ENCODE measurements at regions not wholly inside any gene's neighbourhood (a gene's known extent, or its start where the extent isn't known, plus 50 kb on each side); places are given as distances from the start of the nearest gene placed in this dataset.

DNA sequence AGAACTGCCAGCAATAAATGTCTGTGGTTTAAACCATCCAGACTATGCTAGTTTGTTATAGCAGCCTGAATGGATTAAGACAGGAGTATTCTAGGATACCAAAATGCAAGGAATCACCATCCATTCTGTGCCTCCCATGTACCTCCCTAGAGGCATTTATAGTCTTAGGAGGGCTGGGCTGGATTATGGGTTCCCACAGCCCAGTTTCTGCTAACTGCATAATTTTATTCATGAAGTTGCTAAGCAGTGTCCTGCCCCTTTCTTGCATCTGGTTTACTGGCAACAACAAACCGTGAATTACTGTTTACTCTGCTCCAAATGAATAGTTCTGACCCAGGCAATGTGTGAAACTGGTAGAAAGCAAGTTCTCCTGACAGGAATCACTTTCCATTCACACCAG, 67.1 kb upstream of the PRKX start:
- Mint-ChIP-seq H3K4me1 (no peaks in the 10 kb centered on the region), H3K27me3 (no peaks in the 10 kb centered on the region), H3K9me3 (peaks cover 0 to 12% (median 0%) of the 10 kb centered on the region in 7 donors), H3K4me3 (no peak overlapping the region), H3K27ac (no peak overlapping the region), H3K36me3 (no peaks in the 10 kb centered on the region)
- ATAC-seq (ENCODE audit: low read depth in 2 of 2) = no peak
- Histone ChIP-seq H3K27me3 (ENCODE audit: control insufficient read depth, insufficient read depth, low read length) (no peaks in the 10 kb centered on the region), H3K9me3 (ENCODE audit: control insufficient read depth in 2 of 2, low read length in 2 of 2) (no peaks in the 10 kb centered on the region), H3K4me3 (ENCODE audit: low read depth, low read length) (no peak overlapping the region), H3K4me1 (ENCODE audit: control insufficient read depth, insufficient read depth, low read length, poor library complexity, severe bottlenecking) (no peaks in the 10 kb centered on the region), H3K36me3 (ENCODE audit: control insufficient read depth, insufficient read depth, low read length) (no peaks in the 10 kb centered on the region), H3K27ac (ENCODE audit: insufficient read depth, low read length, poor library complexity, severe bottlenecking) (no peak overlapping the region)
- no peak for DNase-seq

DNA sequence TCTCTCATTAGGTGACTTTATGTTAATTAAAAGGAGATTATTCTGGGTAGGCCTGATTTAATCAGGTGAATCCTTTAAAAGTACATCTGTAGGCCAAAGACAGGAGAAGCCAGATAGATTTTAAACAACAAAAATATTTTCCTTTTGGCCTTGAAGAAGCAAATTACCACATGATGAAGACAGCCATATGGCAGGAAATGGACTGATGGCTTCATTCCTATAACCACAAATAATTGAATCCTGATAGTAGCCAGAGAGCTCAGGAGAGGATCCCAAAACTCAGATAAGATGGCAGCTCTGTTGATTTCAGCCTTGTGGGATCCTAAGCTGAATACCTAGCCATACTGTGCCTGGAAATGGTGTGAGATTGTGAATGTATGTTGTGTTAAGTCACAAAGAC, 66.1 kb upstream of the PRKX start:
- ATAC-seq (ENCODE audit: low read depth in 2 of 2) (no peak), DNase-seq (no peak)
- no peaks in the 10 kb centered on the region for H3K4me1 Mint-ChIP-seq
- H3K36me3 Mint-ChIP-seq = no peaks in the 10 kb centered on the region
- no peak overlapping the region for H3K27ac ChIP-seq (ENCODE audit: insufficient read depth, low read length, poor library complexity, severe bottlenecking)
- no peaks in the 10 kb centered on the region for H3K27me3 Mint-ChIP-seq
- no peak overlapping the region for H3K27ac Mint-ChIP-seq
- no peak overlapping the region for H3K4me3 ChIP-seq (ENCODE audit: low read depth, low read length)
- H3K4me3 Mint-ChIP-seq = no peak overlapping the region
- no peaks in the 10 kb centered on the region for H3K36me3 ChIP-seq (ENCODE audit: control insufficient read depth, insufficient read depth, low read length)
- no peaks in the 10 kb centered on the region for H3K27me3 ChIP-seq (ENCODE audit: control insufficient read depth, insufficient read depth, low read length)
- no peaks in the 10 kb centered on the region for H3K4me1 ChIP-seq (ENCODE audit: control insufficient read depth, insufficient read depth, low read length, poor library complexity, severe bottlenecking)
- H3K9me3 ChIP-seq (ENCODE audit: control insufficient read depth in 2 of 2, low read length in 2 of 2) = no peaks in the 10 kb centered on the region
- H3K9me3 Mint-ChIP-seq = peaks cover 0 to 12% (median 0%) of the 10 kb centered on the region in 7 donors

DNA sequence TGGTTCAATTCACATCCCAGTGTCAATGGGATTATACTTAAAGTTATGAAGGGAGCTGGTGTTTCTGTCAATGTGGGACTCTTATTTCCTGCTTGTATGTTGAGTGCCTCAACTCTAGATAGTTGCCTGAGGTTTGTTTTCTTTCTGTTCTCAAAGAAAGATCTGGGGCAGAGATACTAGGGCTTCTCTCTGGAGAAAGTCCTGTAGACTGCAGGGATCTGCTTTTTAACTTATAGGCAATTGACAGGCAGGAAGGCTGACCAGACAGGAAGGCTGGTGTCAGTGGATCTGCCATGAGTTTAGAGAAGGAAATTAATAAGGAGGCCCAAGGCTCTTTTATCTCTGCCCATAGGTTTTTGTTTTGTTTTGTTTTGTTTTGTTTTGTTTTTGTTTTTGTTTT, 64.0 kb upstream of the PRKX start:
- ATAC-seq (ENCODE audit: low read depth in 2 of 2) = no peak
- H3K4me3 Mint-ChIP-seq = no peak overlapping the region
- no peaks in the 10 kb centered on the region for H3K36me3 Mint-ChIP-seq
- no peaks in the 10 kb centered on the region for H3K4me1 Mint-ChIP-seq
- peaks cover 0 to 10% (median 0%) of the 10 kb centered on the region in 7 donors for H3K9me3 Mint-ChIP-seq
- no peaks in the 10 kb centered on the region for H3K27me3 ChIP-seq (ENCODE audit: control insufficient read depth, insufficient read depth, low read length)
- DNase-seq = no peak
- H3K9me3 ChIP-seq (ENCODE audit: control insufficient read depth in 2 of 2, low read length in 2 of 2) = no peaks in the 10 kb centered on the region
- H3K36me3 ChIP-seq (ENCODE audit: control insufficient read depth, insufficient read depth, low read length) = no peaks in the 10 kb centered on the region
- H3K27ac ChIP-seq (ENCODE audit: insufficient read depth, low read length, poor library complexity, severe bottlenecking) = no peak overlapping the region
- no peak overlapping the region for H3K4me3 ChIP-seq (ENCODE audit: low read depth, low read length)
- H3K27me3 Mint-ChIP-seq = peaks cover 4% of the 10 kb centered on the region
- peak overlapping the region in 1 of 3 donors; percentile 83 for H3K27ac Mint-ChIP-seq
- H3K4me1 ChIP-seq (ENCODE audit: control insufficient read depth, insufficient read depth, low read length, poor library complexity, severe bottlenecking) = no peaks in the 10 kb centered on the region

DNA sequence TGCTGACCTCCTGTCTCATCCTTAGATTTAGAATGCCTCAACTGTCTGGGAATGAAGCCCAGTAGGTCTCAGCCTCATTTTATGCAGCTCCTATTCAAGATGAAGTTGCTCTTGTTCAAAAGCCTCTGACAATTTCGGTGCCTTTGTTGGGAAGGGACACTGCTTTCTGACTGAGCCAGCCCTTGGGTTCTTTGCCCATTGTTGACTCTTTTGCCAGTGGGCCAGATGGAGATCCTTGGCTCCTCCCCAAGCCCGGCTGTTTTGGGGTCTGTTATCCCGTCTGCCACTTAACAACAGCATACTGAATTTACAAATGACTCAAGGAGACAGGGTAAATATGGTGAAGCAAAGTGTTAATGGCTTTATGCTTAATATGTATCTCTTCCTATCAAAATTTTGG, 58.3 kb upstream of the PRKX start:
- ATAC-seq (ENCODE audit: low read depth in 2 of 2) (no peak), DNase-seq (no peak)
- H3K9me3 ChIP-seq (ENCODE audit: control insufficient read depth in 2 of 2, low read length in 2 of 2) = no peaks in the 10 kb centered on the region
- Mint-ChIP-seq H3K4me1 (no peaks in the 10 kb centered on the region), H3K9me3 (no peaks in the 10 kb centered on the region), H3K27ac (no peak overlapping the region), H3K36me3 (no peaks in the 10 kb centered on the region), H3K27me3 (peaks cover 4% of the 10 kb centered on the region), H3K4me3 (no peak overlapping the region)
- H3K4me1 ChIP-seq (ENCODE audit: control insufficient read depth, insufficient read depth, low read length, poor library complexity, severe bottlenecking) = no peaks in the 10 kb centered on the region
- H3K4me3 ChIP-seq (ENCODE audit: low read depth, low read length) = no peak overlapping the region
- no peaks in the 10 kb centered on the region for H3K27me3 ChIP-seq (ENCODE audit: control insufficient read depth, insufficient read depth, low read length)
- no peak overlapping the region for H3K27ac ChIP-seq (ENCODE audit: insufficient read depth, low read length, poor library complexity, severe bottlenecking)
- no peaks in the 10 kb centered on the region for H3K36me3 ChIP-seq (ENCODE audit: control insufficient read depth, insufficient read depth, low read length)

DNA sequence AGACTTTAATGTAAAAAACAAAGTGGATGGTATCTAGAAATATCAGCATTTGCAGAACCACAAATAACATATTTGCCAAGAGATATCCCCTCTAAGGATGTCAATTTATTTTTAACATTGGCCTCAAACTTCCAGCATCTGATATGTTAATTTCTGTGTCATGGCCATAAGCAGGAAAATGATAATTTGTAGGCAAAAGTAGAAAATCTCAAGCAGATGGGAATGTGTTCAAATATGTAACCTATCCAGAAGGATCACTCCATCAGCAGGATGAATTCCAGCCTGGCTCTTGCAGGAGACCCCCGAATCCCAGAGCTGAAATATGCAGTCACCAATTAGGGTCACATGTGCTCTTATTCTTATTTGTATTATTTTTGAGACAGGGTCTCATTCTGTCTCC, 55.4 kb upstream of the PRKX start:
- ATAC-seq (ENCODE audit: low read depth in 2 of 2) (no peak), DNase-seq (no peak)
- no peak overlapping the region for H3K27ac ChIP-seq (ENCODE audit: insufficient read depth, low read length, poor library complexity, severe bottlenecking)
- H3K4me1 ChIP-seq (ENCODE audit: control insufficient read depth, insufficient read depth, low read length, poor library complexity, severe bottlenecking) = no peaks in the 10 kb centered on the region
- Mint-ChIP-seq H3K27ac (no peak overlapping the region), H3K4me1 (no peaks in the 10 kb centered on the region), H3K9me3 (peaks cover 0 to 5% (median 4%) of the 10 kb centered on the region in 7 donors), H3K36me3 (no peaks in the 10 kb centered on the region), H3K4me3 (no peak overlapping the region), H3K27me3 (peaks cover 2% of the 10 kb centered on the region)
- H3K27me3 ChIP-seq (ENCODE audit: control insufficient read depth, insufficient read depth, low read length) = no peaks in the 10 kb centered on the region
- no peaks in the 10 kb centered on the region for H3K36me3 ChIP-seq (ENCODE audit: control insufficient read depth, insufficient read depth, low read length)
- no peak overlapping the region for H3K4me3 ChIP-seq (ENCODE audit: low read depth, low read length)
- no peaks in the 10 kb centered on the region for H3K9me3 ChIP-seq (ENCODE audit: control insufficient read depth in 2 of 2, low read length in 2 of 2)

Data from CD4-positive, CD25-positive, alpha-beta regulatory T cell (primary cell).